HG03108 (cell line): ENCODE measurements at regions not wholly inside any gene's neighbourhood (a gene's known extent, or its start where the extent isn't known, plus 50 kb on each side); places are given as distances from the start of the nearest gene placed in this dataset.
"Not testable (repeated sequence)": the region's sequence is repeated elsewhere in the genome, so short reads cannot be mapped to it uniquely, and the experiment has no call there.

Source experiments
- ATAC-seq: cut with Tn5 transposase; IDR thresholded peaks from one replicate; pipeline ENCODE4 v1.9.1; 2021; ENCODE audit warnings: moderate library complexity; ENCODE audit not compliant: unreplicated experiment

DNA sequence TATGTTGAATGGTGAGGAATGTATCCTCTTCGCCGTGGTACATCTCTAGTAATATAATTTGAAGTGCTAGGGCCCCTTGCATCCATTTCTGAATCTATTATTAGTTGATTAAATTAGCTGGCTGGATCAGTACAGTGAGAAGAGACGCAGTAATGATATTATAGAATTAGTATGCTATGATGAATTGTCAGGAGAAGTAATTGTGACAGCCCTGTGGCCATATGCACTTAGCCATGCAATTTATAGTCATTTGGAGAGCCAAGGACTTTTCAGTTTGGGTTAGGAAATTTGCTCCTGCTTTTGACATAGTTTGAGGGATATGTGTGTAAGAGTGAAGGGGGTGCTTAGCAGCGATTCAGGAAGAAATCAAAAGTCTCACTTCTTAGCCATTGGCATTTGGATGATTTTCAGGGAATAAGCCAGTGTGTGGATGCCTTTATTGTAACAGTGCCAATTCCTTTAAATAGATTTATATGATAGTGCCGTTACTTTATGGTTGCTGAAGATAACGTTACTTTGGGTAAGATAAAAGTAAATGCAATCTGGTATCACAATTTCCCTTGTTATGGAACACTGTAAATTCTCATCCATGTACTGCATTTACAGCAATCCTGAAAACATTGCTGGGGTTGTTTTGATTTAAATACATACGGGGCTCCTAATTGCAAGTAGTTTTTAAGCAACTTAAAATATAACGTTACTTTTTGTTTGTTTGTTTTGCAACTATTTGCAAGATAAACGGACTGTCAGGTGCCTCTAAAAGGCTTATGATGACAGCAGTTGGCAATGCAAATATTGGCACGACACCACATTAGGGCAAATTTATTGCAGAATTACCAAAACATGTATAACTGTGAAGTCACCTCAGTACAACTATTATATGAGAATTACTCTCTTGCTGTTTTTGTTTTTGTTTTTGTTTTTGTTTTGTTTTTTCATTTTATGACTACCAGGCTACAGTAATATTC is 875.4 kb upstream of the WWC1 start:
- no peak for ATAC-seq

DNA sequence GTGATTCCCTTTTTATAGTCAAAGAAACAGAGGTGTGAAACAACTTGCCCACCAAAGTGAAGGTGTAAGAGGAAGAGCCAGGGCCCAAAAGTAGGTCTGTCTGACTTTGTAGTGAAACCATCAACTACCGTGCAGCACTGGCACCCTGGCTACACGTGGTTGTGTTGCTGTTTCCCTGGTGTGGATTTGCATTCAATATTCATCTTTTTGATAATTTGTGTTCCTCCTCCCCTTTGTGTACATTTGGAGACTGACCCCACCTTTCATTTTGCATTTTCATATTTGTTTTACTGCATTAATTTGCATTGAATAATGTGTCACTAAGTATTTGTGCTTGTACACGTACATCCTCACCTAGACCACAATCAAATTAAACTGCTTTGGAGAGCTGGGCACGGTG is 873.8 kb upstream of the WWC1 start:
- ATAC-seq: no peak

DNA sequence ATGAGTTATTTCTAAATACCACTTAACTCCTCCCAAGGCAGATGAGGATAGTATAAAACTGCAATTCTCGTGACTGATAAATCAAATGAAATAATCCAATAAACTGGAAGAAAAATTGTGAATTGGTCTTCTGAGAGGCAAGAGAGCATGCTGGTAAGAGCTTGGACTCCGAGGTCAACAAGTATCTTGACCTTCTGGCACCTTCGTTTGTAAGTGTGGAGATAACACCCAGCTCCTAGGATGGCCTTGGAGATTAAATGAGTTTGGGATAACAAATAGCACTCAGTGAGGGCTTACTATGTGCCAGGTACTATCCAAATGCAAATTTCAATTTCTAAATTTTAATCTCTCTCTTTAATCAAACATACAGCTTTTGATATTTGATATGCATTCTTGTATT is 866.3 kb upstream of the WWC1 start:
- no peak for ATAC-seq

DNA sequence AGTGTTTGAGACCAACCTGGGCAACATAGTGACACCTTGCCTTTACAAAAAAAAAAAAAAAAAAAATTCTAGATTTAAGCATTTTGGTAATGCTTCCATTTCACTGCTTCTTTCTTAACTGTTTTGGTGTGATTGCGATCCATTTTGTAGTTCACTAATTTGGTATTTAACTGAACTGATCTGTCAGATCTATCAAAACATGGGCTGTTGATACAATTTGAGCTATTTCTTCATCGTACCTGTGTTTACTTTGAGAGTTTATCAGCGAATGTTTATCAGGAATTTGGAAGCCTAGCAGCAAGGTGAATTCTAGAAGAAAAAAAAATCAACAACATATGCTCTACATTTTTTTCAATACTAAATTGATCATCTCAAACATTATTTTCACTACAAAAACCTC is 864.9 kb upstream of the WWC1 start:
- no peak for ATAC-seq

DNA sequence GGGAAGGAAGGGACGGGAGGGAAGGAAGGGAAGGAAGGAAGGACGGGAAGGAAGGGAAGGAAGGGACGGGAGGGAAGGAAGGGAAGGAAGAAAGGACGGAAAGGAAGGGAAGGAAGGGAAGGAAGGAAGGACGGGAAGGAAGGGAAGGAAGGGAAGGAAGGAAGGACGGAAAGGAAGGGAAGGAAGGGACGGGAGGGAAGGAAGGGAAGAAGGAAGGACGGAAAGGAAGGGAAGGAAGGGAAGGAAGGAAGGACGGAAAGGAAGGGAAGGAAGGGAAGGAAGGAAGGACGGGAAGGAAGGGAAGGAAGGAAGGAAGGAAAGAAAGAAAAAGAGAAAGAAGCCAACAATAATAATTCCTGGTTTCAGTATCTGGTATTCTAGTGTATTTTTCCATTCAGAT is 863.8 kb upstream of the WWC1 start:
- not testable (repeated sequence) for ATAC-seq

DNA sequence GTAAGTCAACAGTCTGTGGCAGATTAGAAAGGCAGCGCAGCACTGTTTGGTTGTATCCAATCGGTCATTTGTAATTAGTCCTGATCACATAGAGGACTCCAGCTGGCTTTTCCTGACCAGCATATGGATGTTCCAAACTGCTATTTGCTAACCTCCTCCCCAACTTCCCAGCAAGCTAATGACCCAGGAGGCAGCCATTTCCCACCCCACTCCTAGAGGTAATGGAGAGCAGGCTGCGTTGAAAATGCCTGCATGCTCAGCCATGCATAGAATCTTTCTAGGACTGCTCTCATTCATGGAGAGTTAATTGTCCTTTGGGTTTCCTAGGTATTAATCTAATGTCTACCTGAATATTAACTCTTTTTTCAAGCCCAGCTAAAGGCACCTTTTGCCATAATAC is 850.6 kb upstream of the WWC1 start:
- ATAC-seq: no peak

DNA sequence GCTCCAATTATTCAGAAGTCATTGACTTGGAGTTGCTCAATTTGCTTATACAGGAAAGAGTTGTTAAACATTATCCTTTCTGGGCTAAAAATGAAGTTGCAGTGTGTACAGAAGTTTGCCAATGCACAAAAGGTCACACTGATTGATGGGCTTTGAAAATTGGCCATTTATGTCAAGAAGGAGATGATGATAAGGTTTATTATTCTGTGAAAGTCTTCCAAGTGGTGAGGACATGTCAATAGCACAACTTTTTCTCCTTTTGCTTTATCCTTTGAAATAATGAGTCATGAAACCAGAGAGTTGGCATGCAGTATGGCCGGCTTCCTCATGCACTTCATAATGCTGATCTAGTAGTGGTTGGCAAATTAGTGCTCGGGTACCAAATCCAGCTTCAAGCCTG is 848.5 kb upstream of the WWC1 start:
- ATAC-seq: no peak

DNA sequence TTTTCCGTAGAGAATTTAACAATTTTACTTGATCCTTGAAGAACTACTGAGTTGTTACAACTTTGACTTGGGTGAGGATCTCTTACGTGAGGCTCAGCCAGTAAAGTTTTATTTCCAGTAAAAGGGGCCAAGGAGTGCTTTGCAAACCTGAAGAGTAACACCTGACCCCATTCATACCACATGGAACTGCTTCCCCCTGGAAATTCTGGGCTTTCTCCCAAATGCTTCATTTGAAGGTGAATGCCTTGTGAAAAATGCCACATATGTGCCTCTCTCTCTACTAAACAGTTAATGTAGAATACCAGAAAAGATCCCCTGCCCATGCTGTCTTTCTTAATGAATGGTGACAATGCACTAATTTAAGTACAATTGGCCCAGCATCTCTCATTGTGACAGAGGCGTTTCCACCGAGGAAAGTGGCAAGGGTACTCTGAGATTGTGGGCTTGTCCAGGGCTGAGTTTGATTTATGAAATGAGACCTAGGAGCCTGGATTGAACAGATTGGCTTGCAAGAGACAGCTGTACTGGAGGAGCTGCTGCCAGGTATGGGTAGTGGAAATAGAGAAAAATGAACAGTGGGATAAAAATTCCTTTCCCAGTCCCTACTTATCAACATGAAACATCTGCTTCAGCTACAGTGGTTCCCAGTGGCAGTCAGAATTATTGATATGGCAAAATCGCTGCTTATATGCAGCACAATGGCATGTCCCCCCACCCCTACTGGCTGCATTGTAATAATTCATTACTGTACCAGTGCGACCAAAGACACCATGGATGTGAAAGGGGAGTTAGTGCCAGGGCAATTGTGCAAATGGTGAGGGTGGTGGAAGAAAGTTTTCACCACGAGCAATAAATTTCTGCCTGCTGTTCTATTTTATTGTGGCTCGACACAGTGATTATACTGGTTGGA is 843.7 kb upstream of the WWC1 start:
- ATAC-seq: no peak

DNA sequence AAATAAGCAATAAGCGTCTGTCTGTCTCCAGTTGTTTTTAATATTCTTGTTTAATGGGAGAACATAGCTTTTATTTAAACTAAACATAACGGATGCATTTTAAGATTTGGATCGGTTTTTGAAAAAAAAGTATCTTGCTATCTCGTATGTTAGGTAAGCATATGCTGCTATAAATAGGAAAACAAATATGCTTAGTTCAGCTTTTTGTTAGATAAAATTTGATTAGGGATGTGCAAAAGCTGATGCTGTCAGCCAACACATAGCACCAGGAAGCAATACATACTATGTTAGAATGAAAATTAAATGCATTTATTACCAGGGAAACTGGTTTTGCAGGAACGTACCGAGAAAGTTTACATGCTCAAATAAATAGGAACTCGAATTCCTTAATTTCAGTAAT is 843.1 kb upstream of the WWC1 start:
- no peak for ATAC-seq

DNA sequence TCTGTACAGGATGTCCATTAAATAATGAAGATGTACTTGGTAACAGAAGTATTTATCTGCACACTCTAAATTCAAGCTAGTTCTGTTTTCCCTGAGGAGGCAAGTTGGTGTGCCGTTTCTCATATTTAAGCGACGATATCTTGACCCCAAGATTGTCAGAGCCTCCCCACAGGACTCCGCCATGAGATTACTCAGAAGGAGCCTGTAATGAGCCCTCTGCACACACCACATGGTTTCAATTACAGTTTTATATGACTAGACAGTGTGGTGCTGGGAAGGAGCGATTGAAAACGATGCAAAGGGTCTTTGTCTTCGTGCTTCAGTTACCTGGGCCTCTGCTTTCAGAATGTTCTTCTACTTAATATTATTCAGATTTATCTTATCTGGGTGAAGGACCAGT is 840.4 kb upstream of the WWC1 start:
- no peak for ATAC-seq

DNA sequence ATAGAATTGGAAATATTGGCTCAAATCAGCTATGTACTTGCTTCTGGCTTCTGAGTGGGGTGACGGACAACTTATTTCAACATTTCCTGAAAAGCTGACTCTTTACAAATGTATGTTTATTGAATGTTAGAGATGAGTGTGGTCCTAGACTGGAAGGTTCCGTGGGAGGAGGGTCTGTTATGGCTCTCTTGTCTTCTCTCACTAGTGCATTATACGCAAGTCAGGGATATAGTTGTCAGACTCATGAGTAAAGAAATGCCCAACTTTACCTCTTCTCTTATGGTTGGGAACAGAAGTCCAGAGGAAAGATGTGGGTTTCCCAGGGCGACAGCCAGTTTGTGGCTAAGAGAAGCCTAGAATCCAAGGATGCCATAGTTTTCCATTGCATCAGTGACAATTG is 839.3 kb upstream of the WWC1 start:
- ATAC-seq: no peak

DNA sequence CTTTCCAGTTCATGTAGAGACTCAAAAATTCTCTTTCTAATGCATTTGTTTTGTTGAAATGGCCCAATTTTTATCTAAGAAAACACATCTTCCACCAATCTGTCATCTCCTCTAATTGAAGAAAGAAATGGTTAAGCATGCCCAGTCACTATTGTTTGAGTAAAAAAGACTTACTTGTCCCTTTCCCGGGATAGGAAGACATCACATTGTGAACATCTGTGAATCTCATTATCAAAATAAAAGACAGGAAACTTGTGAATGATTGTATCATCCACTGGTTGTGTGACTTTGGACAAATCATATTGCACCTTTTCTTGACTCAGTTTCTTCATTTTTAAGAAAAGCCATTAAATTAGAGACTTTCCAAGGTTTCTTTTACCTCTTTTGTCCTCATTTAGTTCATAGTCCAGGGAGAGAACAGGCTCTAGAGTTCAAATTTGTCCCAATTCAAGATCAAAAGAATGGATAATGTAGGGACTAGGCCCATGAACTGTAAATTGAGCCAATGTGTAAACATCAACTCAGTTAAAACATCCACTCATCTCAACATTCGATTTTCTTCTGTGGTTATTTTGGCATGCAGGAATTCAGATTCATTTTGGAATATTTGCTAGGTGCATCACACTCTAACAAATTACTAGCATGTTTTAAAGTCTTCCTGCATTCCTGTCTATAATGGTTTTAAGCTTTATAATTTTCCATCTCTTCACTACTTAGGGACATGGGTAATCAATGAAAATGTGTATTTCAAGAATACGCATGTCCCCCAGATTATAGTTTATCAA is 838.0 kb upstream of the WWC1 start:
- no peak for ATAC-seq

DNA sequence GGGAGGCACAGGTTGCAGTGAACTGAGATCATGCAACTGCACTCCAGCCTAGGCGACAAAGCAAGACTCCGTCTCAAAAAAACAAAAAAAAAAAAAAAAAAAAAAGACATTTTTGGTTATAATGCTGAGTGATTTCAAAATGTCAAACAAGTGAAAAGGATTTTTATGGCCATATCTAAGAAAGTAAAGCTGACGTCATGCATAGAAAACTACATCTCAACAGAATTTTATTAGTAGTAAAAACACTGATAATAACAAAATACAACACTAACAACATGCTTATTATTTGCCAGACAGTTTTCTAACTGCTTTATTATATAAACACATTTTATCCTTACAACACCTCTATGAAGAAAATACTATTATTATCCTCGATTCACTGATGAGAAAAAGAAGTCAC is 833.0 kb upstream of the WWC1 start:
- ATAC-seq: no peak

DNA sequence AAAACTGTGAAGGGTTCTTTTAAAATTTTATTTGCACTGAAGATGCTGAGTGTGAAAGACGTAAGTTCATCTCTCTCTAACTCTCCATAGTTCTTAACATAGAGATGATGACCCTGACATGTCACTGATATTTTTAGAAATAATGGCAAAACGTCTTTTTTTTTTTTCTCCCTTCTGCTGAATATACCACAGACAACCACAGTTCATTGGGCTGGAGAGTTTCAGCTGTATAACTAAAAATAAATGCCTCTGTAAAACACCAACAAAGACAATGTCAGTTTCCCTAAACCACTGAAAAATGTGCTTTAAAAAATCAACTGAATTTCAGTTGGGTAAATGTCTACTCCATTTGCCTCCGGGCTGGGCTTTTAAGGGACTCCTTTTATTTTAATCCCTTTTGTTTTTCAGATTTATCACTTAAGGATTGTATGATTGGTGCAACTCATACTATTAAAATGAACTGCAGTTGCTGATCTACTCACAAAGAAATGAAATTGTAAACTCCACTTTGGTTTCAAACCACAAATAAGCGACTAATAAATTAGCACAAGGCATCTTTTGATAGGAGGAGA is 830.9 kb upstream of the WWC1 start:
- no peak for ATAC-seq

DNA sequence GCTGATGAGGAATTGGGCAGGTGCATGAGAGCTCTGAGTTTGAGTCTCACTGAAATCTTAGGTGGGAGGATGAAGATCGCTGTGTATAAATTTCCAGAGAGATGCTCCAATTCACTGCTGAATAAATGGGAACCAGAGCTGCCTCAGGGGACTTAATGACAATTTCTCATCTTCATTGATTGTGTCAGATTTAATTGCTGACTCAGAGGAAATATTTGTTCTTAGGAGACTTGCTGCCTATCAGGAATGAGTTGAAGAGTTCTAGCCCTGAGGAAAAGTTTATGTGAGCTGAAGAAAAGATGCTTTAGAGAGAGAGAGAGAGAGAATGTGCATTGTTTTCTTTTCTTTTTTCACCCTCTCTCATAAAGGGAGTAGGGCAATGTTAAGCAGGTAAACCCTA is 827.5 kb upstream of the WWC1 start:
- no peak for ATAC-seq

DNA sequence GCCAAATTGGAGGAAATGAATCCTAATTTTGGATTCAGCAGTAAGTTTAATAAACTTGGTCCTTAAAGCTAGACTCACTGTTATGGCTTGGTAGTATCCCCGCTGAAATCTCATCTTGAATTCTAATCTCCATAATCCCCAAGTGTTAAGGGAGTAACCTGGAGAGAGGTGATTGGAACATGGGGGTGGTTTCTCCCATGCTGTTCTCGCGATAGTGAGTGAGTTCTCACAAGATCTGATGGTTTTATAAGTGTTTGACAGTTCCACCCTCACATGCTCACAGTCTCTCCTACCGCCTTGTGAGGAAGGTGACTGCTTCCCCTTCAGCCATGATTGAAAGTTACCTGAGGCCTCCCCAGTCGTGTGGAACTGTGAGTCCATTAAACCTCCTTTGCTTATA is 824.5 kb upstream of the WWC1 start:
- ATAC-seq: no peak

DNA sequence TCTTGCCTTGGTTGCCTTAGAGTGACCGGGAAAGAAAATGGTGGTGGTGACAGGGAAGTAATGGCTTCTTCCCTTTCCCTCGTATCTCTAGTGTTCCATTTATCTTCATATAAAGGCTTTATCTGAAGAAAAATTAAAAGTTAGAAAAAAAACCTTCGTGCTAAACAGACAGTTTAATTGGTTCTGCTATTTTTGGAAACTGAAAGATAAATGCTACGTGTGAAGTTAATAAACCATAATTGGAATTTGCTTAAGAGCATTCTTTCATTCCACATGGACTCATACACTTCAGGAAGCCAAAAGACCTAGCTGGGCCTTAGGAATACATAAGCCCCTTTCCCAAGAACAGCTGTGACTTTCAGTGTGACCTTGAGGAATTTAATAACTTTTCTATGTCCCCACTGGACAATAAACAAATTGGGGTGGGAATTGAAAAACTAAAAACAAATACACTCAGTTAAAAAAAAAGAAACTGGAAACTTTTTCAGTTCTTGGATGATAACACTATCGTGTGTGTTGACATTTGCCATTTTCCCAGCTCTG is 818.8 kb upstream of the WWC1 start:
- ATAC-seq: no peak

DNA sequence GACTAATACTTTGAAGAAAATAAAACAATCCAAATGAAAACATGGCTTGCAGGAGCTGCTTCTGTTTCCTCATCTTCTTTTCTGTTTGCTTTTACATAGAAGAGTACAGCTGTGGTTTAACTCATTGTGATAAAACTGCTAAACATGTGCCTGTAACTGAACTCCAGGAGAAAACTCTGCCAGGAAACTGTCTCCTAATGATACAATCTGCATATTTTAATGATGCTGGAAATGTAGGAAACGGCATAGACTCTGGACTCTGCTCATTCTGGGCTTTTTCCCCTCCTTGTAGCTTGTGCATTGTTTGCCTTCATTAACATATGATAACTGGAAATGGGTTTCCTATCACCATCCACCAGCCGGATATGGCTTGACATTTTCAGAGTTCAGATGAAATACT is 813.3 kb upstream of the WWC1 start:
- ATAC-seq: no peak

DNA sequence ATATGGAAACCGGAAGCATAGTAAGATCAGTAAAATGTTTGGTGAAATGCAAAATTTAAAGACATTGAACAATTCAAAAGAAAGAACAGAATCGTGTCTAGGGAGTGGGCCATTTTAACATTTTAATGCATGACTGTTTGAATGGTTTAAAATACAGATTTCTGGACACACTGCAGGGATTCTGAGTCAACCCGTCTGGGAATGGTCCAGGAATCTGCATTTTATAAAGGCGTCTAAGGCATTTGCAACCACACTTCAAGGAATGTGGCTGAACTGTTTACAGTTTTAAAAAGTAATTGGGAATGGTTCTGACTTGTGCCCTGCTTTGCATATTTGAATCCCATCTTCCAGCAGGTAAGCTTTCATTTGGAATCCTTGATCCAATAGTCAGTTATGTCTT is 811.7 kb upstream of the WWC1 start:
- ATAC-seq: no peak

DNA sequence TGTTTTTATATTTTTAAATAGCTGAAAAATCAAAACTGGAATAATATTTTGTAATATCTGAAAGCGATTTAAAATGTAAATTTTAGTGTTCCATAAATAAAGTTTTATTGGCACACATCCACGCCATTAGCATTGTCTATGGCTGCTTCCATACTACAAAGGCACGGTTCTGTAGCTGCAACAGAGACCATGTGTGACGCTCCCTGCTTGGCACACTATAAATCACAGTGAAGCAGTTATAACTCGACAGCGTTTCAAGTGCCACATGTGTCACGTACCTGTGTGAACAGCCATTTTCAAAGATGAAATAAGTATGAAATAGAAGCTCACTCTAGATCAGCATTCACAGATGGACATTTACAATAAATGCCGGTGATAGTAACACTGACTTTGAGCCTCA is 810.1 kb upstream of the WWC1 start:
- ATAC-seq: no peak

DNA sequence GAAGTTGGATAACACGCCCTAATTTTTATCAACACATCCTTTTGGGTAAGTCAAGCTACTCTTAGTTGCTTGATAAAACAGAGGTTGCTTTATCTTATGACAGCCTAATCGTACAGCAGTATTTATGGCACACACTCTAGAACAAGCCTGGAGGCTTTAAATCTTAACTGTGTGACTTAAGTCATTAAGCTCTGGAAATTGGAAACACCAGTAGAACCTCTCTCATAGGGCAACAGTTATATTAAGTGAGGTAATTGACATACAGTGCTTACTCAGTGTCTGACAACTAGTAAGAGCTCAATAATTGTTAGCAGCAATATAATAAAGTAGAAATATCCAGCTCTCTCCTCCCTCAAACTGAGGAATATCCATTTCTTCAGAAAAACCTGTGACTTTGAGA is 808.9 kb upstream of the WWC1 start:
- no peak for ATAC-seq
